LNCAP (cell line): ENCODE measurements at regions not wholly inside any gene's neighbourhood (a gene's known extent, or its start where the extent isn't known, plus 50 kb on each side); places are given as distances from the start of the nearest gene placed in this dataset.

Source experiments
- CTCF ChIP-seq: fragments of 450-650 bp; IDR thresholded peaks from 2 replicates; pipeline ENCODE4 v1.5.1; 2017; ENCODE audit warnings: mild to moderate bottlenecking

GRCh38 chr6:117145940-117146339, 119.4 kb upstream of the VGLL2 start:
- TF ChIP-seq CTCF: no peak

DNA sequence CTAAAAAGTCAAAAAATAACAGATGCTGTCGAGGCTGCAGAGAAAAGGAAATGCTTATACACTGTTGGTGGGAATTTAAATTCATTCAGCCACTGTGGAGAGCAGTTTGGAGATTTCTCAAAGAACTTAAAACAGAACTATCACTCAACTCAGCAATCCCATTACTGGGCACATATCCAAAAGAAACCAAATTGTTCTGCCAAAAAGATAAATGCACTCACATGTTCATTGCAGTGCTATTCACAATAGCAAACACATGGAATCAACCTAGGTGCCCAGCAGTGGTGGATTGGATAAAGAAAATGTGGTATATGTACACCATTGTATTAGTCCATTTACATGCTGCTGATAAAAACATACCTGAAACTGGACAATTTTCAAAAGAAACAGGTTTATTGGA, 116.0 kb upstream of the VGLL2 start:
- no peak for TF ChIP-seq CTCF

GRCh38 chr6:117156741-117157140, 108.6 kb upstream of the VGLL2 start:
- TF ChIP-seq CTCF: no peak

- TF ChIP-seq CTCF: no peak
Measured at GRCh38 chr6:117157448-117157847, 107.9 kb upstream of the VGLL2 start.

GRCh38 chr6:117165911-117166499, 99.4 kb upstream of the VGLL2 start:
- no peak for TF ChIP-seq CTCF

- TF ChIP-seq CTCF: no peak
Measured at GRCh38 chr6:117167520-117168271, 97.7 kb upstream of the VGLL2 start.

GRCh38 chr6:117168296-117169063, 96.9 kb upstream of the VGLL2 start:
- TF ChIP-seq CTCF: no peak
